Activated T-cell treated with anti-CD3 and anti-CD28 coated beads for 24 hours (primary cell): ENCODE measurements at regions not wholly inside any gene's neighbourhood (a gene's known extent, or its start where the extent isn't known, plus 50 kb on each side); places are given as distances from the start of the nearest gene placed in this dataset.

Experiments
- DNase-seq: peaks from one replicate; pipeline ENCODE4 v3.0.0-alpha.2; 2020; ENCODE audit warnings: low read depth

DNA sequence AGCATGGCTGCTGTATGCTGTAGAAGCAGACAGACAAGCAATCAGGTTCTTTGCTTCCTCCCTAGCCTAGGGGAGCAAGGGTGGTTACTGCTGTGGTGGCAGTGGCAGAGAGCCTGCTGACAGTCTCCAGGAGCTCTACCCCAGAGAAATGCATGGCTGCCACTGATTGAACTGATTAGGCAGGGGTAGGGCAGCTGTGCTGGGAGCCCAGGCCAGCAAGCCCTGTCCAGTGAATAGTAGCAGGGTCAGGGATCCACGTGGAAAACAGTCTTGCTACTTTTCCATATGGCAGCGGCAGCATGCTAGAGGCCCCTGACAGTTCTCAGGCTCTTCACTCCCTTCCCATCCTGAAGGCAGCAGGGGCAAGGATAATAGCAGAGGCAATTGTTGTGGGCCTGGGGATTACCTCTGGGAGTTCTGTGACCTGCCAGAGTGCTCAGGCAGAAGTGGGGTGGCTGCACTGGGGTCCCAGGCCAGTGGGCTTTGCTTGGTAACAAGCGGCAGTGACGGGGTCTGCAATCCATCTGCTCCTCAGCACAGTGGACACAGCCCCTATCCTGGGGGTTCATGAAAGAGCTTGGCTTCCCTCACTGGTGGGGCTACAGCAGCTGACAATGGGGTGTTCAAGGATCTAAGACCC is 558.8 kb upstream of the GHITM start:
- DNase-seq: no peak

DNA sequence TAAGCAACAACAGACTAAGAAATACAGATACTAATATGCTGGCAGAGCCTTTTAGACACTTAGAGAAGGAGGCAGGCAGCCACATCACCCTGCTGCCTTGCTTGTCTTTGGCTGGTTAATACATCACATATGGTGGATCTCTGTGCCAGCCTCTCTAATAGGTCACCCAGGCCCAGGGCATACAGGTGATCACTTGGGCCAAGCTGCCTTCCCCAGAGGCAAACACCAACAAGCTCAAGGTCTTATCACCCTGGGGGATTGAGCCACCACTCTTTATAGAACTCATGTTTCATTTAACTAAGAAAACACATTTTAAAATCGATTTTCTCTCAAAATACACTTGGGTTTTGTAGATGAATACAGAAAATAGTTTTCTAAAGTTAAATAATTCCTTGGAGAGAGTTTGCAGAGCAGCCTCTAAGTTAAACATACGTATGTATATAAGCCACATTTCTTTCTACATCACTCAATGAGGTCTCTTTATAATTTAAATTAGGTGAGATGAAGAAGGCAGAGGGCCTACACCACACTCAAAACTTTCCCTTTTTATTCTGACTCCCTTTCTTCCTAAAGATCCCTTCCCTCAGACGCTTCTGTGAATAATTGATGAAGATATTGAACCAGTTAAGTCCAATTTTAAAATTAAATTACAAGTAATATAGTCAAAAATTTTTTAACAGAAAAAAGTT is 556.8 kb upstream of the GHITM start:
- no peak for DNase-seq

DNA sequence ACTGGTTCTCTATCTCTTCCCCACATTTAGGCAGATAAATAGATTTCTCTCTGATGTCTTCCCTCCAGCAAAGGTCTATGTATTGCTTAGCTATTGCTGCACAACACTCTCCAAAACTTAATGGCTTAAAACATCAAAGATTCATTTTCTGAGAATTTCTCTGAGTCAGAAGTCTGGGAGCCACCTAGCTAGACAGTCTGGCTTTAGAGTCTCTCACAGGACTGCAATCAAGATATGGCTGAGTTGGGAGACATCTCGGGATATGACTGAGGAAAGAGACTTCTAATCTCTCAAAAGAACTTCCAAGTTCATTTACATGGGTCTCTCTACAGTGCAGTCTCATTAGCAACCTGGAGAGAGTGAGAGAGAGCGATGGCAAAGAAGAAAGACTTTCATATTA is 553.6 kb upstream of the GHITM start:
- DNase-seq: no peak

DNA sequence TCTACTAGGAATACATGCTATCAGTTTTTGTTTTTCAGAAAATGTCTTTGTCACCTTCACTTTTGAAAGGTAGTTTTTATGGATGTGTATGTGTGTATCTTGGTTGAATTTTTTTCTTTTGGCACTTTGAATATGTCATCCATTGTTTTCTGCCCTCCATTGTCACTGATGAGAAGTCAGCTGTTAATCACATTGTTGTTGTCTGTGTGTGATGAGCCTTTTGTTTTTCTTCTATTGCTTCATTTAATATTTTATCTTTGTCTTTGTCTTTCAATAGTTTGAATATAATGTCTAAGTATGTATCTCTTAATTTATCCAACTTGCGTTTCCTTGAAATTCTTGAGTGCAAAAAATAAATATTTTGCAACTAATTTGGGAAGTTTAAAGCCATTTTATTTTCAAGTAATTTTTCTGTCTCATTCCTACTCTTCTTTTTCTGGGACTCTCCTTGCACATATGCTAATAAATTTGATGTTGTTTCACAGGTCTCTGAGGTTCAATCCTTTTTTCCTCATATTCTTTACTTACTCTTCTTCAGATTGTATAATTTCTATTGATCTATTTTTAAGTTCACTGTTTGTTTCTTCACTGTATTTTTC is 546.9 kb upstream of the GHITM start:
- DNase-seq: no peak

DNA sequence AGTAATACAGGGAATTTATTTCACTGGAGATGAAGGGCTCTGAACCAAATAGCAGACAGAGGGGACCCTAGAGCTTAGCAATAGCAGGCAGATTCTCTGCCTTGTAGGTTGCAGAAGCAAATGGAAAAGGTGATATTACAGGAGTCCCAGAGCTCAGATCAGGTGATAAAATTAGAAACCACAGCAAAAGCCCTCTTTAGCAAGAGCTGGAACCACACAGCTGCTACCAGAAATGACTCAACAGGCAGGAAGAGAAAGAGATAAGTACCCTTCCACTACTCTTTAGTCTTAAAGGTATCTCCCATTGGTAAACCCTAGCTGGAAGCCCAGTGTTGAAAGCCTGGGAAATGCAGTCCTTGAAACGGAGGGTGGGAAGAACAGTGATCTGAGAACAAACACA is 535.6 kb upstream of the GHITM start:
- DNase-seq: no peak

DNA sequence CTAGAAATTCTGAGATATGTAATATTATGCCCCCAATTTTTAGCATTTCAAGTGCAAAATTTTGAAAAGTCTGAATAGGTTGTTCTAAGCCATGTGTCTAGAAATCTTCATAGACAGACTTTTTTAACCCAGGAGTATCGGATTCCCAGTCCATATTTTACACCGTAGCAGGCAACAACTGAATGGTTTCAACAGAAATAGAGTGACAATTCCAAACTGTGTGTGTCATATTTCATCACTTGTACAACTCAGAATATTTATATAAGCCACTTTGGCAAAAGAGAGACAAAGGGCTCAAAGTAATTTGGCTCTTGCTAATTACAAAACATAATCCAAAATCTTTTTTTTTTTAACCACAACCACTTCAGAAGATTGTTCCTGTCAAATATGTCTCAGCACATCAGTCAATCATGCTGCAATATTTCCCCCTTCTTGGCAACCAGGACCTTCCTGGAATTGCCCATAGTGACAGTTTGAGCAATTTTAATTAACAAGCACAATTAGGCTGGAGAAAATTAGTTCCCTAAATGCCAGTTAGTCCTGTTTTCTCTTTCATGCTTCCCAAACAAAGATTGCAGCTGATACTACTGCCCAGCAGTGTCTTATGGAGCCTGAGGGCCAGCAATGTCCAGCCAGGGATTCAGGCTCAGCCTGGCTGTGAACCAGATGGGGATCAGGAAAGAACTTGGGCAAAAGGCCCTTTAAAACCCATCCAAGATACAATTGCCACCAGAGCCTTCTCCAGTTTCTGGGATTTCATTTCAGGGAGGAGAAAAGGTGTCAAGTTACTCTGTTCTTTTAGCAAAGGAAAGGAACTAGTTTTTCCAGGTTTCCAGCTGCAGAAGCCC is 533.3 kb upstream of the GHITM start:
- DNase-seq: no peak

DNA sequence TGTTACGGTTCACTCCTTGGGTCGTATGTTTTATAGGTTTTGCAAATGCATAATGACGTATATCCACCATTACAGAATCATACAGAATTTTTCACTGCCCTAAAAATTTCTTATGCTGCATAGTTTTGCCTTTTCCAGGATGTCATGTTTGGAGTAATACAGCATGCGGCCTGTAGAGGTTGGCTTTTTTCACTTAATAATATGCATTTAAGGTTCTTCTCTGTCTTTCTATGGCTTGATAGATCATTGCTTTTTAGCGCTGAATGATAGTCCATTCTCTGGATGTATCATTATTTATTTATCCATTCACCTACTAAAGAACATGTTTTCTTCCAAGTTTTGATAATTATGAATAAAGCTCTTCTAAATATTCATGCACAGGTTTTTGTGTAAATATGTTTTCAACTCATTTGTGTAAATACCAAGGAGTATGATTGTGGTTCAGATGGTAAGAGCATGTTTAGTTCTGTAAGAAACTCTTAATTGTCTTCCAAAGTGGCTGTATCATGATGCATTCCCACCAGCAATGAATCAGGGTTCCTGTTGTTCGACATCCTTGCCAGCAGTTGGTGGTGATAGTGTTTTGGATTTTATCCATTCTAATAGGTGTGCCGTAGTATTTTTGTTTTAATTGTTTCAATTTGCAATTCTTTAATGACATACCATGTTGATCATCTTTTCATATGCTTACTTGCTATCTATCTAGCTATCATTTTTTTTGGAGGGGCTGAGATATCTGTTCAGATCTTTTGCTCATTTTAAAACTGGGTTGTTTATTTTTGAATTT is 531.2 kb upstream of the GHITM start:
- DNase-seq: no peak

DNA sequence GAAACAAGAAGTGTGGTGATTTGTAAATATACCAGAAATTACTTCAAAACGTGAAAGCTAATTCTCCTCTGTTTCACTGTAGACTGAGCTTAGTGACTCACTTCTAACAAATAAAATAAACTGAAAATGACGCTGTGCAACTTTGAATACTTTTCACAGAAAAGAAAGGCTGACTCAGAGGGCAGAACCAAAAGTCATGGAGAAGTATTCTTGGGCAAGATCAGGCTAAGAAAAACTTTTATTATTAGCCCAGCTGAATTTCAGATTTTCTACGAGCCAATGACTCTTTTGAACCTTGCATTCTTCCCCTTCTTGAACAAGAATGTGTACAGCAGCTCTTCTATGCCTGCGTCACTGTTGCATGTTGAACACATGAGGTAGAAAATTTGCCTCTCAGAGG is 527.3 kb upstream of the GHITM start:
- no peak for DNase-seq

DNA sequence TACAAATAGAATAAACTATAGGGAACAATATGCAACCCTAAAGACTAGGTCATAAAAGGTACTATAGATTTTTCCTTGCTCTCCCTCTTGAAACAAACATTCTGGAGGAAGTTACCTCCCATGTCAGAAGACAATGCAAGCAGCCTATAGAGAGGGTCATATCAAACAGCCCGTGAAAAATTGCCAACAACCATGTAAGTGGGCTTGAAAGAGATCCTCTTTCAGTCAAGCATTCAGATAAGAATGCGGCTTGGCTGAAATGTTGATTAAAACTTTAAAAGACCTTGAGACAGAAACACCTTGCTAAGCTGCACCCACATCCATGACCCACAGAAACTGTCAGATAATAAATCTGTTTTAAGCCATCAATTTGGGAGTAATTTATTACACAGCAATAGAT is 526.6 kb upstream of the GHITM start:
- no peak for DNase-seq

DNA sequence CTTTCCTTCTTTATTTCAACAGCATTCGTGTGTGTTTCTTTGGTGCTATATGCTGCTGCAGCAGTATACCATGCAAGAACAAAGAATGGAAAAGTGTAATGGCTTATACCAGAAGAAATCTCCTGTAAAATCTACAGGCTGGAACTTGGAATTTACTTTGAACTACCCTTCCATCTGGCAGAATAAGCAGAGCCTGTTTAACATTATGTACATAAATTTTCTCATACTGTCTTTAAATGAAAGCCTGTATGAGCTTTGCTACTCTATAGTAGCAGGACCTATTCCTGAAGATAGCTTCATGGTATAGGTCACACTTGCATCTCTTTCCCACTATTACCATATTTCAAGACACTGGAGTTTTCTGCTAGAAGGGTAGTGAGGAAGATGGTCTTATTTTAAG is 522.1 kb upstream of the GHITM start:
- no peak for DNase-seq

DNA sequence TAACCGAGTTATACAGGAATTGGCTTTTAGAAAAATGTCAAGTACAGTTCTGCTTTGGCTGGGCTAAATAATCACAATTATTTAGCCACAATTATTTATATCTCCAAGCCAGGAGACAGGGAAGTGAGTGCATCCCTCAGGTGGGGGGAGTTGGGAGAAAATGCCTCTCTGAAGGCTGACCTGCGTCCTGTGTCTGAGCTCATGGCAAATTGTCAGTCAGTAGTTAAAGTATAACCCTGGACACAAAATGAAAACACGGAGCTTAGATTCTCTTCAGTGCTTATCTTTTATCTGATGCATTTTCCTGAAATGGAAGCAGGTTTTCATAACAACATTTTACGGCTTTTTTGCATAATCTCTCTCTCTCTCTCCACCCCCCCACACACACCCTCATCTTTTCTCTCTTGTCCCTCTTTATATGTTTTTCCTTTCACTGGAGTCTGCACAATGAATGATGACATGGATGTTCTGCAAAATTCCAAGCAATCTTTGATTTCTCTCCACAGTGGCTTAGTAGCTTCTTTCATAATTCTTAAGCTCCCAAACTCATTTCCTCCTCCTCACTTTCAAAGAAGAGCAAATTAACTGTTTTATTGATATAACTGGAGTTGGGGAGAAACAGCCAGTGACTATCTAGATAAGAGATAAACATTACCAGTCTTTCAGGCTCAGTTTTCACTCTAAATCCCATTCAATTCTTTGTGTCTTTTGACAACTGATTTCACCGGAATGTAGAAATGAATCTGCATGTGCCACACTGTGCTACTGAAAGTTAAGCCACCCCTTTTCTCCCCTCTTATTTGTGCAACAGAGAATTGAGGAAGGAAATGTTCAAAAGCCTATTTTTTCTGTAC is 521.4 kb upstream of the GHITM start:
- DNase-seq: no peak

DNA sequence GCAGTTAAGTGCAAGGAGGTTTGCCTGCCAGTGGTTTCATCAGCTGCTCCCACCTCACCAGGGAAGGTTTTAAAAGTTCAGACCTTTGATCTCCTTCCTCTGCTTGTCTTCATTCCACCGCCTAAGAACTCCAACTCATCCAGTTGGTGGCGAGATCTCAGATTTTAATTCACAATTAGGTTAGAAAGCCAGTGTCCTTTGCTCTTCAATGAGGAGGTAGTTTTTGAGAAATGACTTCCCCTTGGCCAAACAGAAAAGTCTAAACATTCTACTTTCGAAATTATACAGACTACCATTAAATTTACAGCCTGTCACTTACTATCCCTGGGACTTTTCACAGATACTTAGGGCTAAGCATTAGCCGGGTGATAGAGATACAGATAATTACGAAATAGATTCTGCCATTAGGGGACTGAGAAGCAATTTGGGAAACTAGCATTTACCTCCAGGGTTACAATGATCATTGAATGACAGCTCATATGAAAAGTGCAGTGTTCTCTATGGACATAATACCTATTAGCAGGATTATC is 513.4 kb upstream of the GHITM start:
- no peak for DNase-seq

DNA sequence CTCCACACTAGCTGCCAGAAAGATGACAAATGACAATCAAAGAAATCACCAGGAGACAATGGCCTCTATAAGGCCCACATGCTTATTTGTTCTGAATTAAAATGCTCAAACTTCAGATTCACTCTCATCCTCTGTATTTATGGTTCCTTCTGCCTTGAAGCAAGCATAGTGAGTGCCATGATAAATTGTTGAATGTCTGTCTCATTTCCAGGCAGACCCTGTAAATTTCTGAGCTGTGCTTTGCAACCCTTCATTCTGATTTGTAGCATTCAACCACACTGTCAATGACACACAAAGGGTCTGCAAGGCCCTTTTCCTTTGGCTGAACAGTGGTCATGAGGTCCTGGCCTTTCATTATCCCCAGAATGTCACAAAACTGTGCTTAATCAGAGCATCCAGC is 506.6 kb upstream of the GHITM start:
- no peak for DNase-seq

DNA sequence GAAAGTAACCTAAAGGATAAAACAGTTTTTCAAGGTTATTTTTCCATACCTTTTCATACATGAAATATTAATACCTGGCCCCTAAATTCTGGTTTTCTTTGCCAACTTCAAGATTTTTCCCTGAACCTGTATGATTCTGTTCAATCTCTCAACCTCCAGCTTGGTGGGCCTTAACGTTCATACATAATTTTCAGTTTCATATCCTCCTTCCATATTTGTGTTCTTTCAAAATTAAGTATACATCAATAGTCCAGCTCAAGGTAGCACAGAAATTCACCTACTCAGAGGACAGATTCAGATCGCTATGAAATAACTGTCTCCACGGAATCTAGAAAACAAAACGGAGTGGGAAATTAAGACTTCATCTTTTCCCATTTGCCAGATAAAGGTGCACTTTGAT is 505.8 kb upstream of the GHITM start:
- no peak for DNase-seq

DNA sequence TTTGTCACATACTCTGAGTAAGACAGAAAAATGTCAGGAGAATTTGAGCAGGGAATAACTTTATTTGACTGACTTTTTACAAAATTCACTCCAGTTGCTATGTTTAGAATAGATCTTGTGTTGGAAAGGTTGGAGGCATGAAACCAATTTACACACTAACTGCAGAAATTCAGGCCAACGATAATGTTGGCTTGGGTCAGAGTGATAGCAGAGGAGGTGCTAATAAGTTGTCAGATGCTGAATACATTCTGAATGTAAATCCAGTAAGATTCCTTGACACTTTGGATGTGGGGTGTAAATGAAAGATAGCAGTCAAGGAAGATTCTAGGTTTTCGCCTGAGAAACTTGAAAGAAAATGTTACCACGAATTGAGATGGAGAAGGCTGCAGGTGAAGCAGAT is 502.5 kb upstream of the GHITM start:
- DNase-seq: no peak

DNA sequence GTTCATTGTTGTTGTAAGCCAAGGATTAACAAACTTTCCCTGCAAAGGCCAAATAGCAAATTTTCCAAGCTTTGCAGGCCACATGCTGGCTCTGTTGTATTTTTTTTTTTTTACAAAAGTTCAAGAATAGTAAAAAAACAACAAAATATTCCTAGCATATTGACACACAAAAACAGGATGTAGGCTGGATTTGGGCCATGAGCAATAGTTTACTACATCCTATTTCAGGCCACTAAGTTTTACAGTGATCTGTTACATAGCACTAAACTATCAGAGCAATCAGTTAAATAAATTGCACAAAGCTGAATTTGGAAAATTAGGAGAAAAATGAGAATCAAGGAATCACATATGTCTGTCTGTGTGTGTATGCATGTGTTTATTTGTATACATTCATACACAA is 491.8 kb upstream of the GHITM start:
- no peak for DNase-seq

DNA sequence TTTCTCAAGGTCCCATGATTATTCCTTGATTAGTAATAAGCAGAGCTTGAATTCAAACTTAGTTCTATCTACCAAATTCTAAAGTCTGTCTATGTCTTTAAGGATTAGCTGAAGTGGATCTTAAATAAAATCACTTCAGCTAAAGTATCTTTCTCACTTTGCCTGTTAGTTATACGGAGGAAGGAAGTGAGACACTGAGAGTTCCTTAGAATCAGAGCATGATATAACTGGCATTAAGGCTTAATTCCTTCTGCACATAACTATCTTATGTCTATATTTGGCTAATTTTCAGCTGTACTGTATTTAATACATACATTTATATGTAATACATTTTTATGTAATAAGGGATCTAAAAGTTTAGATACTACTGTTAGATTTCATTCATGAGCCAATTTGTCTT is 491.1 kb upstream of the GHITM start:
- DNase-seq: no peak

DNA sequence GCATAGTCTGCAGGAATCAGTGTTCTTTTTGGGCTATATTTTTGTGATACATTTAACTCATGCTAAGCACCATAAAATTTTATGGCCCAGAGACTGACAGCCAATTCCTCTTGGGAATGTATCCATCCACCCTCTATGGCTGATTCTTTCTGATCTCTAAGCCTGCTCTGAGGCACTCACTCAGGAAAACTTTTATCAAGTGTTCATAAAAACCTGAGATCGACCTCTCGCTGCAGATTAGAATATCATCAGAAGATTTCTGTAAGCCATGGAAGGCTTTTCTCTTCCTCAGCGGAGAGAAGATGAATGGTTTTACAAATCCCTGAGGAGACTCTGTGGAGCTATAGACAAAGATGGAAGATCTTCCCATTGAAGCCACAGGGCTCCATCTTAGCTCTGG is 489.8 kb upstream of the GHITM start:
- no peak for DNase-seq

DNA sequence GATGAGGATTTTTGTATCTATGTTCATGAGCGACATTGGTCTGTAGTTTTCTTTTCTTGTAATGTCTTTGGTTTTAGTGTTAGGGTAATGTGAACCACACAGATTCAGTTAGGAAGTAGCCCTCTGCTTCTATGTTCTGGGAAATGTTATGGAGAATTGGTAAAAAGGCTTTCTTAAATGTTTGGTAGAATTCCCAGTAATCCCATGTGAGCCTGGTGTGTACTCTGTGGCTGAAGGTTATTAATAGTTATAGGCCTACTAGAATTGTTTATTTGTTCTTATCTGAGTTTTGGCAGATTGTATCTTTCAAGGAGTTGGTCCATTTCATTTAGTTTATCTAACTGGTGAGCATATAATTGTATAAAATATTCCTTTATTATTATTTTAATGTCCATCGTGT is 484.6 kb upstream of the GHITM start:
- DNase-seq: no peak

DNA sequence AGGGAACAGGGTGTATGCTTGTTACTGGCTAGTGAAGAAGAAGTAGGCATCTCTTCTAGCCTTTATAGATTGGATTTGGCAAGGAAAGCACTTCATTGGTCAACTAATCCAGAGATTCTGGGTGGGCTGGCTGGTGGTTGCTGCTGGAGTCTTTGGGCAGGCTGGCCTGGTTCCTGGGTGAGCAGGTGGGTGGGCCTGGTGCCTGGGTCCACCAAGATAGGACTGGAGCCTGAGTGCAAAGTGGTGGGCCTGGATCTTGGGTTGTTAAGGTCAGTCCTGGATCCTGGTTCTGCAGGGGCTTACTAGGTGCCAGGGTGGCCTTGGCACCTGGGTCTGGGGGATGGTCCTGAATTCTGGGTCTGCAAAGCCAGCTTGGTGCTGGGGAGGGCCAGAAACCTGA is 482.4 kb upstream of the GHITM start:
- no peak for DNase-seq

DNA sequence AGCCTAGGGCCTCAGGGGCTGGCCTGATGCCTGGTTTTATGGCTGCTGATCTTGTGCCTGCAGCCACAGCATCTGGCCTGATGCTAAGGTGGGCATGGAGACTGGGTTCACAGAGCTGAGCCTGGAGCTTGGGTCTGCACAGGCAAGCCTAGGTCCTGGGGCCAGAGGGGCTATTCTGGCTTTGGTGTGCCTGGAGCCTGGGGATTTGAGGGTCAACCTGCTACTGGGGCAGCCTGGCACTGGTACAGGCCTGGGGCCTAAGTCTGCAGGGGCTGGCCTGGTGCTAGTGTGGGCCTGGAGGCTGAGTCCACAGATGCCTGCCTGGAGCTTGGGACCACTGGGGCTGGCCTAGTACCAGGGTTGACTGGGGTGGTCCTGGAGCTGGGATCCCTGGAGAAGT is 481.8 kb upstream of the GHITM start:
- DNase-seq: no peak
